ENCODE measurements at regions not wholly inside any gene's neighbourhood (a gene's known extent, or its start where the extent isn't known, plus 50 kb on each side); places are given as distances from the start of the nearest gene placed in this dataset.

DNA sequence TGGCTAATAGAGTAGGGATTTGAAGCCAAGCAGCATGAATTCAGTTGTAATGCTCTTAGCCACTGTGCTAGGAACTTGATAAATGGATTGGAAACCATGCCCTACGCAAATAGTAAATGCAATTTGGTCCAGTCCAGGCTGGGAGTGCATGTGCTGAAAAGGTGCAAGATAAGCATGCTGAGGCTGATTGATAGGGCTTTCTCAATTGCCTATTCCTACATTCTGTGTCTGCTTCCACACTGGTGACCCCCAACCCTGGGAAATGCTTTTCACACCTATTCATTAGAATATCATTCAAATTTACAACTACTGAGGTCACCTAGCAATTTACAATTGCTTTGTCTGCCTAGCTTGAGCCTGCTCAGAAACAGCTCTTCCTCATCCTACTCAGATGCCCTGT, 84.7 kb upstream of the SLC25A36 start:
- no peak for TF ChIP-seq EZH2 (IDR thresholded peaks at IDR 0.05)
- no peak for TF ChIP-seq POLR2AphosphoS5 (IDR thresholded peaks at IDR 0.05; ENCODE audit: borderline replicate concordance, low read depth, low read length)
